GM21515 (cell line): ENCODE measurements at regions not wholly inside any gene's neighbourhood (a gene's known extent, or its start where the extent isn't known, plus 50 kb on each side); places are given as distances from the start of the nearest gene placed in this dataset.
"Not testable (repeated sequence)": the region's sequence is repeated elsewhere in the genome, so short reads cannot be mapped to it uniquely, and the experiment has no call there.

ENCODE experiments used
- ATAC-seq: cut with Tn5 transposase; IDR thresholded peaks from one replicate; pipeline ENCODE4 v1.9.1; 2021; ENCODE audit not compliant: unreplicated experiment

DNA sequence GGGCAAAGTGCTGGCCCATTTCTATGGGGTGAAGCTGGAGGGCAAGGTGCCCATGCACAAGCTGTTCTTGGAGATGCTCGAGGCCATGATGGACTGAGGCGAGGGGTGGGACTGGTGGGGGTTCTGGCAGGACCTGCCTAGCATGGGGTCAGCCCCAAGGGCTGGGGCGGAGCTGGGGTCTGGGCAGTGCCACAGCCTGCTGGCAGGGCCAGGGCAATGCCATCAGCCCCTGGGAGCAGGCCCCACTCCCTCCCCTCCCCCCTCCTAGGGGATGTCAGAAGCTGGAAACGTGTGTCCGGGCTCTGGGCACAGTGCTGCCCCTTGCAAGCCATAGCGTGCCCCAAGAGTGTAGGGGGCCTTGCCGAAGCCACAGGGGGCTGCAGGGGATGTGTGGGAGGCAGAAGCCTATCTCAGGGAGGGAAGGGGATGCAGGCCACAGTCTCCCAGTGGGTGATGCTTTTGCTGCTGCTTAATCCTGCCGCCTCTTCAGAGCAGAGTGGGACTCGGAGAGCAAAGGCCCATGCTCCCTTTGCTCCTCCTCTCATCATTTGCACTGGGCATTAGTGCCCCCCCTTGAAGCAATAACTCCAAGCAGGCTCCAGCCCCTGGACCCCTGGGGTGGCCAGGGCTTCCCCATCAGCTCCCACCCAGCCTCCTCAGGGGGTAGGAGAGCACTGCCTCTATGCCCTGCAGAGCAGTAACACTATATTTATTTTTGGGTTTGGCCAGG is 85.2 kb downstream of the MRPL57 start:
- ATAC-seq, result not testable (repeated sequence)

DNA sequence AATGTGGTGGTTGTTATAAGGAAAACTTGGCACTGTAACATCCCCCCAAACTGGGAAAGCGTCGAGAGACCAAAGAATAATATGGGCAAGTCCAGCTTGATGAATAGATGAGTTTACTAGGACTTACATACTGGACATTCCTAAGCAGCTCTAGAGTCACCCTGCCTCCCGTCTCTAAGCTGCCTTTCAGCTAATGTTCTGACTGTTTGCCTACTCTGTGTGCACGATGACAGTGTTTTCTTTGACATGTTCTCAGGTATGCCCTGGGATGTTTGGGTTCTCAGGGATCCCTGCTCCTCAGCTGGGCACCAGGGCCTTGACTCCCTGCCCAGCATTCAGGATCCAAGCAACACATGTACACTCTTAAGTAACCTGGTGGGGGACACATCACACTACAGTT is 87.5 kb downstream of the MRPL57 start:
- not testable (repeated sequence) for ATAC-seq

DNA sequence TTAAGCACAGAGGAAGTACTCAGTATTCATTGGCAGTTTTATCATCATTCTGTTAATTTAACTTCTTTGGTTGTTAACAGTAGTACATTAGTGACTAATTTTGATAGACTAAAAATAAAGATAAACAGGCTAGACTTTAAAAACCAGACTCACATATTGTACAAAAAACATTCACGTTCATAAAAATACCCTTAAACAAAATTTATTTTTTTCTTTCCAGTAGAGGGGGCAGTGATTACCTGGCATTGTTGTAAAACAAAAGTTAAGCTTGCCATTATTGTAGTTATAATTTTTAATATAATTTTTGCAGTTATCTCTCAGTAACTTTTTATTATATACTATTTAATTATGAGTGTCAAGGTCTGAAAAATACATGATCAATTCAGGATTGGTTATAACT is 92.0 kb downstream of the MRPL57 start:
- not testable (repeated sequence) for ATAC-seq

DNA sequence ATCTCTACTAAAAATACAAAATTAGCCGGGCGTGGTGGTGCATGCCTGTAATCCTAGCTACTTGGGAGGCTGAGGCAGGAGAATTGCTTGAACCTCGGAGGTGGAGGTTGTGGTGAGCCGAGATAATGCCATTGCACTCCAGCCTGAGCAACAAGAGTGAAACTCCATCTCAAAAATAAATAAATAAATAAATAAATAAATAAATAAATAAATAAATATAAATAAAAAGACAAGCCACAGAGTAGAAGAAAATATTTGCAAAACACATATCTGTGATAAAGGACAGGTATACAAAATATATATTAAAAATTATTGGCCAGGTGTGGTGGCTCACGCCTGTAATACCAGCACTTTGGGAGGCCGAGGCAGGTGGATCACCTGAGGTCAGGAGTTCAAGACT is 96.0 kb downstream of the MRPL57 start:
- not testable (repeated sequence) for ATAC-seq

DNA sequence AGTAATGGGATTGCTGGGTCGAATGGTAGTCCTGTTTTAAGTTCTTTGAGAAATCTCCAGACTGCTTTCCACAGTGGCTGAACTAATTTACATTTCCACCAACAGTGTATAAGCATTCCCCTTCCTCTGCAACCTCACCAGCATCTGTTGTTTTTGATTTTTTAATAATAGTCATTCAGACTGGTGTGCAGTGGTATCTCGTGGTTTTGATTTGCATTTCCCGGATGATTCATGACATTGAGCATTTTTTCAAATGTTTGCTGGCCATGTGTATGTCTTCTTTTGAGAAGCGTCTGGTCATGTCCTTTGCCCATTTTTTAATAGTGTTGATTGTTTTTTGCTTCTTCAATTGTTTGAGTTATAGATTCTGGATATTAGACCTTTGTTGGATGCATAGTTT is 98.0 kb downstream of the MRPL57 start:
- not testable (repeated sequence) for ATAC-seq

DNA sequence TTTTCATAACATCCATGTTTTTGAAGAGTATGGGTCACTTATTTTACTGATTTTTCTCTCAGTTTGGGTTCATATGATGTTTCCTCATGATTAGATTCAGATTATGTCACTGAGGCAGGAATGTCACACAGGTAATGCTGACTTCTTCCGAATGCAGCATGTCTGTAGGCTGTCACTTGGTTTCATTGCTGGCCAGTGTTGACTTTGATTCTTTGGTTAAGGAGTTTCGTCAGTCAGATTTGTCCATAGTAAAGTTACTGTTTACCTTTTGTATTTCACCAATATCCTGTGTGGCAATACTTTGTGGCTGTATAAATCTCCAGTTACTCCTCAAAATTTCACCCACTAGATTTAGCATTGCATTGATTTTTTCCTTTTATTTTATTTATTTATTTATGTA is 105.6 kb downstream of the MRPL57 start:
- ATAC-seq, result no peak

DNA sequence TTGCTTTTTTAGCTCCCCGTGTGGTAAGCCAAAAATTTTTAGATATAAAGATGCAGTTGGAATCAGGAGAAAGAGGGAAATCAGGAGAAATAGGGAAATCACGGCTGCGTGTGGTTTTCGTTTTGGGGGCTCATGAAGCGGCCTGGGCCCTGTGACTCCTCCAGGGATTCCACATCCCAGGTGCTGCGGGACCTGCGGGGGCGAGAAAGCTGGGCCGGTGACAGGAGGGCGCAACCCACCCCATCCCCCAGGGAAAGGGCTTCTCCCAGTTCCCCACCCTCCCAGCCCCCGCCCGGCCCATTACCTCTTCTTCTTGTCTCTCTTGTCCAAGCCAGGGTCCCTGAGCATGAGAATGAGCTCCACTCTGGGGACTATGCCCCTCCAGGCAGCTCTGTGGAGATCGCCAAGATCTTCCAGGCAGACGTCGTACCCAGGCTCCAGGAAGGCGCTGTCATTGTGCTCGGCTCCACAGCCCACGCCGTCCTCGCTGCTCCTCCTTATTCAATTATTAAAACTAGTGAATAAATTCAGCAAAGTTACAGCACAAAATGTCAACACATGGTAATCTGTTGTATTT is 111.0 kb downstream of the MRPL57 start:
- no peak for ATAC-seq

DNA sequence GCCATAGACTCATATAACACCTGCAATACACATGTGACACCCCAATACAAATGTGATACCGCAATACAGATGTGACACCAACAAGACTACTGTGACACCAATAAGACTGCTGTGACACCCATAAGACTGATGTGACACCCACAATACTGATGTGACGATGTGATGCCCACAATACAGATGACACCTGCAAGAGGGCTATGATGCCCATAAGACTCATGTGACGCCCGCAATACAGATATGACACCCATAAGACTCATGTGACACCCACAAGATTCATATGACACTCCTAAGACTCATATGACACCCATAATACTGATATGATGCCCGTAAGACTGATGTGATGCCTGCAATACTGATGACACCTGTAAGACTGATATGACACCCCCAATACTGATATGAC is 113.0 kb downstream of the MRPL57 start:
- no peak for ATAC-seq

DNA sequence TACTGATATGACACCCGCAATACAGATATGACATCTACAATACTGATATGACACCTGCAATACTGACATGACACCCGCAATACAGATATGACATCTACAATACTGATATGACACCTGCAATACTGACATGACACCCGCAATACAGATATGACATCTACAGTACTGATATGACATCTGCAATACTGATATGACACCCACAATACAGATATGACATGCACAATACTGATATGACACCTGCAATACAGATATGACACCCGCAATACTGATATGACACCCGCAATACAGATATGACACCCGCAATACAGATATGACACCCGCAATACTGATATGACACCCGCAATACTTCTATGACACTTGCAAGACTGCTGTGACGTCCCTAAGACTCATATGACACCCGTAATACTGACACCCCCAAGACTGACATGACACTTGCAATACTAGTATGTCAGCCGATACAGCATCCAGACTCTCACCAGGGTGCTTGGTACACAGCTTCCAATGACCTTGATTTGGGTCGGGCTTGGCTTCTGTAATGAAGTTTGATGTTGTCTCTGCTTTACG is 114.1 kb downstream of the MRPL57 start:
- not testable (repeated sequence) for ATAC-seq

DNA sequence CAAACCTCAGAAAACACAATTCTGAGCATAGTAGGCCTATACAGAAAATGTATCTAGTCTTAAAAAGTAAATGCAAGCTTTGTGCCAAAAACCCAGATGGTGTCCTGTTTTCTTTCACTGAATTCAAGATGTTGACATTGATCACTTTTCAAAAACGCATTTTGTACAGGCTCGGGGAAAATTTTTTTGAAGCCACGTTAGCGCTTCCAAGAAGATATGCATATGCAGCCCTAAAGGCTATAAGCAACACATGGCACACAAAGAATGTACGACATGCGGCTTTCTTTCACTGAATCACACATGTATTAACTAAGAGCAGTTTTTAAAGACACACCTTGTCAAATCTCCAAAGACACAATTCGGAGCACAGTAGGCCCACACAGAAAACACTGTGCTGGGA is 115.4 kb downstream of the MRPL57 start:
- no peak for ATAC-seq

DNA sequence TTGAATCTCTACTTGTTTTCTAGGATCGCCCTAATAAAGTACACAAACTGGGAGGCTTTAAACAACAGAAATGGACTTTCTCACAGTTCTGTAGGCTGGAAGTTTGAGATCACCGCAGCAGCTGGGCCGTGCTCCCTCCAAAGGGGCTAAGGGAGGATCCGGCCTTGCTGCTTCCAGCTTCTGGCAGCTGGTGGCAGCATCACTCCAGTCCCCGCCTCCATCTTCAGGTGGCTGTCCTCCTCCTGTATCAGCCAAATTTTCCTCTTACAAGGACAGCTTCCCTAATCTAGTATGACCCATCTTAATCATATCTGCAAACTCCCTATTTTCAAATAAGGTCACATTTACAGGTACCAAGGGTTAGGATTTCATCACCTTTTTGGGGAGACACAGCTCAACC is 120.5 kb downstream of the MRPL57 start:
- ATAC-seq, result not testable (repeated sequence)

DNA sequence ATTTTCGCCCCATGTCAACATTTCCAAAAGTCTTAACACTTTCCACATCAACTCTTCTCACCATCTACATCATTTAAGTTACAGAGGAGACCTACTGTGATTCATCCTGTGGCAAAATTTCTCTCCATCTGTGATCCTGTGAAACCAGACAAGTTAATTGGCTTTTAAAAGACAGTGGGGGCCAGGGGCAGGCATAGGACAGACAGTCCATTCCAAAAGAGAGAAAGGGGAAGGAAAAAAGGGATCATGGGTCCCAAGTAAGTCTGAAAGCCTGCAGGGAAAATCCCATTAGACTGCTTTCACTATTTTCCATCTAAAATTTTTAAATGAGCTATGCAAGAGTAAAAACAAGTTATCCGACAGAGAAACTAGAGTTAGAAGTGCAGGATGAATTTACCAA is 121.0 kb downstream of the MRPL57 start:
- no peak for ATAC-seq

DNA sequence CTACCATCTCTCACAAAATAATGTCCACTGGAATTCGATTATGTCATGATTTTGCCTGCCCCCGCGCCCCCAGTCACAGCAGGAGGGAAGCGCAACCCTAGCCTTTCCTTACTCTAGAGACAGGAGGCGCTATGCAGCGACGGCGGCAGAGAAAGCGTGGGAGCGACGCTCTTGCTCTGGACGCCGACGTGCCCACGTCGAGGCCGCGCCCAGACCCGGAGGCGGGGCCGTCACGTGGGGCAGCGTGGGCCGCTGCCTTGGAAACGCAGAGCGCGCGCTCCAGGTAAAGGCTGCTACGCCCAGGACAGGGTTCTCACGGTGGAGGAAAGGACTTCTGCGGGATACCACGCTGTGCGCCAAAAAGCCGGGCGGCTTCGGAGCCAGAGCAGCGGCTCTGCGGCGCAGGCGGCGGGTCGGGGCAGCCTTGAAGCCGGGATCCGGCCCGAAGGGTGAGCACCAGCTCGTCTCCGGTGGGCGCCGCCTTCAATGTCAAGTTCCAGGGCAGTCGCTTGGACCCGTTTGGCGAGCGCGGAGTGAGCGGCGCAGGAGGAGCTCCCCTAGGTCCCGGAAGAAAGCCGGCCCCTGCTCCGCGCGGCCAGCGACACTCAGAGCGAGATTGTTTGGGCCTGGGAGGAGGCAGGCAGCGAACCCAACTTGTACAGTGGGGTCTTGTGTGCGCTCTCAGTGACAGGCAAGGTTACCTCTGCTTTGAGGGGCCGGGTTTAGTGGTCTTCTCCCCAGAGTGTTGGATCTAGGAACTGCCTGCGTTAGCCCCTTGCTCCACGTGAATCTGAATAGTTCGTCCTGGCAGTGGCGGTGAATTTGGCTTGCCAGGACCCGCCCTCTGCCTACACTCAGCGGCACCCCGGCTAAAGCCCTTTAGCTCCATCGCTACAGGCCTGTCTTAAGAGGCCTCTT is 121.7 kb downstream of the MRPL57 start:
- ATAC-seq, result peak; percentile 97

DNA sequence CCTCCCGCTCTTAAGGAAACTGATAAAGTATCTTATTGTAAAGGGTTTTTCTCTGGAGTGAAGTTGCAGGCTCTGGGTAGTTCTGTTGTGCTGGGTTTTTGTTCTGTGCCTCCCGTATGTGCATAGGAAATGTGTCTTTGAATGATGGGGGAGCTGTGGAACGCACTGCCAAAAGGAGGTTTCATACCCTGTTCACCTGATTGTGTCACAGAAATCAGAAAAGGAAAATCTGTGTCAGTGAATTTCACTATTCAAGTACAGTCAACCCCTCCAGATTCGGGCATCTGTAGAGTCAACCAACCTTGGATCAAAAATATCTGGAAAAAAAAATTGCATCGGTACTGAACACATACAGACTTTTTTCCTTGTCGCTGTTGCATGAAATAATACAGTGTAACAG is 127.8 kb downstream of the MRPL57 start:
- no peak for ATAC-seq

DNA sequence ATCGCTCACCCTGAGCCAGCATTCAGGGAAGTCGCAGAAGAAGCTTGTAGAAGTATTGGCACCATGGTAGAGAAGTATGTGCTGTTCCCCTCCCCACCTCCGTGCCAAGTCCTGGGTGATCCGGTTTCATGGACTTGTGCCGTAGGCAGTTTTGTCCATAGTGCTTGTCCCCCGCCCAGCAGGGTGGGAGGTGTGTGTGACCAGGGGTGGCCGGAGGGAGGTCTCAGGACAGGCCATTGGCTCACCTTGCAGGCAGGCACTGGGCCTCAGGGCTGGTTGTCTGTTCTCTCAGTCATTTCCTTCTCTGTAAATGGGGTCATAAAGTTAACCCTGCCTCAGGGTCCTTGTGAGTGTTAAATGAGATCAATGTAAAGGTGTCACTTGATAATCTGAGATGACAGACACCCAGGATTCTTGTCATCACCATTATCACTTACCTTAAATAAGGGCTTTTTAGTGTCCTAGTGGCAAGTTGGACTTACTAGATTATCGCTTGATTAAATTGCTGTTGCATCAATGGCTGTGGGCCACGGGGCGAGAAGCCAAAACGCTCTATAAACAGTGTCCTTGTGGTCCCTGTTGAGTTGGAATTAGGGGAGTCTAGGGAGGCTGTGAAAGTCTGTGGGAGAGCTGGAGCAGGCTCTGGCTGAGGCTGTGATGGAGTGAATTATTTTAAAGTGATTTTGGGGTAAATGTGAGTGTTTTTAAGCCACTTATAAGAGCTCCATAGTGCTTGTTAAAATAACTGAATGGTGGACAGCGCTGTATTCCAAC is 130.0 kb downstream of the MRPL57 start:
- ATAC-seq, result not testable (repeated sequence)

DNA sequence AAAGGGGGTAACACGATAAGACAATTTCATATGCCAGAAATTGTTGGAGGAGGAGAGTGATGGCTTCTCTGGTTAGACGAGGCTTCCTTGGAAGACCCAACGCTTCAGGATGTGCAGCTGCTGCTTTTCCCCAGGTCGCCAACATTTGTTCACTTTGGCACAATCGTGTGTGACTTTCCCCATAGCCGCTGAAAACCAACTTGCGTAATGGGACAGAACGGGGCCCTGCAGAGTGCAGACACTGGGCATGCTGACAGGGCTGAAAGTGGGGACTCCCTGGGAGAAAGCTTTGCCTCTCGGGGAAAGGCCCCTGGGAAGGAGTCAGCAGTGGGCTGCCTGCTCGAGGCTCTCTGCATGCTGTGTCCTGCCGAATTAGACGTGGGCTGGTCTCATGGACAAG is 130.7 kb downstream of the MRPL57 start:
- not testable (repeated sequence) for ATAC-seq

DNA sequence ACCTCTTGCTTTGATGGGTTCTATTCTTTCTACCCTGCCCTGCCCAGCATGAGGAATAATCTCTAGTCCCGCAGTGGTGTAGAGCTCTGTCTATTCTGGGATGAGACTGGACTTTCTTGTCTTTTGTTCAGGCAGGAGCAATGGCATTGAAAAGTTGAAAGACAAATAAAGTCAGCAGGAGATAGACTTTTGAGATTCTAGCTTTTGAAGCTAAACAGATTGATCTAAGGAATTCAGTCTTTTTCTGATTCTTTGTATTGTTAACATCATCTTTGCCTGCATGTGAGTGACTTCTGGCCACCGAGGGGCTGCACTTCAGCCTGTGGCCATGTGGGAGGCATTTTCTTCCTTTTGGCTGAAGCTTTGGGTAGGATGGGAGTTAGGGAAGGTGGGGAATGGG is 132.4 kb downstream of the MRPL57 start:
- no peak for ATAC-seq

DNA sequence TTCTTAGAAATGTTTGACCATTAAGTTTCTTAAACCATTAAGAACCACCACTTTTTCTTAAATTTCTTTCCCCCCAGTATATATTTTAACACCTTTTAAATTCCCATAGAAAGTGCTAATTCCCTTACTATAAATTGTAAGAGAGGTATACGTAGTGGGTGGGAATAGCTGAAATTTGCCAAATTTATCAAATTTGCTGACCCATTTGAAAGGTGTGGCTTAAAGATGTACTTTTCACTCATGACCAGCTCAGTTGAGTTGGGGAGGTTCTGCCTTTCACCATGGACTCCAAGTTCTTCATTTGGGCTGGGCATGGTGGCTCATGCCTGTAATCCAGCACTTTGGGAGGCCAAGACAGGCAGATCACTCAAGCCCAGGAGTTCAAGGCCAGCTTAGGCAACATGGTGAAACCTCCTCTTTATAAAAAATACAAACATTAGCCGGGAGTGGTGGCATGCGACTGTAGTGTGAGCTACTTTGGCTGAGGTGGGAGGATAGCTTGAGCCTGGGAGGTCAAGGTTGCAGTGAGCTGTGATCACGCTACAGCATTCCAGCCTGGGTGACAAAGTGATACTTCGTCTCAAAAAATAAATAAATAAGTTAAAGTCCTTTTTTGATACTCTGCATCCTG is 133.2 kb downstream of the MRPL57 start:
- ATAC-seq, result no peak

DNA sequence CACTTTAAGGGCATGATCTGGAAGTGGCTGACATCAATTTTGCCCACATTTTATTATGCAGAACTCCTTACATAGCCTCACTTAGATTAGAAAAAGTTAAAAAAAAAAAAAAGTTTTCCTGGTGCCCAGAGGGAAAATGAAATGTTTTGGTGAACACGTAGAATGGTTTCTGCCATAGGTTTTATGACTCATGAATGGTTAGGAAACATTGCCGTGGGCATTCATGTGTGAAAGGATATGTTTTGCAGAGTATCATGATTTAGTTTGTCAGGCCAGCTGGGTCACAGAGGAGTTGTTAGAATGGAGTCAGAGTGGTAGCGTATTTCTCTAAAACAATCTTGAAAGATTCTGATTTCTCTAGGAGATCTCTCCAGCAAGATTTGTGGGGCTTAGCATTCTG is 133.8 kb downstream of the MRPL57 start:
- ATAC-seq, result no peak

DNA sequence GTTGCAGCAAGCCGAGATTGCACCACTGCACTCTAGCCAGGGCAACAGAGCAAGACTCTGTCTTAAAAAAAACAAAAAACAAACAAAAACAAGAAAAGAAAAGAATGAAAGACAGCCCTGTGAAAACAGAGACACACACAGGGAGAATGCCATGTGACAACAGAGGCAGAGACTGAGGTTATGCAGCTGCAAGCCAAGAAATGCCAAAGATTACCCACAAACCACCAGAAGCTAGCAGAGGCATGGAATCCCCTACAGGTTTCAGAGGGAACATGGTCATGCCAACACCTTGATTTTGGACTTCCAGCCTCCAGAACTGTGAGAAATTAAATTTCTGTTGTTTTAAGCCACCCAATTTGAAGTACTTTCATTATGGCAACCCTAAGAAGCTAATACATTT is 138.5 kb downstream of the MRPL57 start:
- not testable (repeated sequence) for ATAC-seq
